ENCODE measurements at regions not wholly inside any gene's neighbourhood (a gene's known extent, or its start where the extent isn't known, plus 50 kb on each side); places are given as distances from the start of the nearest gene placed in this dataset.

GRCh38 chr5:164784230-164784629, 1278.8 kb downstream of the MAT2B start:
- intact Hi-C loops (cut with micrococcal nuclease) = no loop called here
- H3K4me1 ChIP-seq (ENCODE audit: control insufficient read depth in 2 of 2, insufficient read depth in 2 of 2, low read length in 2 of 2) = no peaks in the 10 kb centered on the region
- H3K27me3 Mint-ChIP-seq = no peaks in the 10 kb centered on the region
- POLR2A ChIA-PET = no interaction called here
- H3K9me3 ChIP-seq (ENCODE audit: control extremely low read depth in 1 of 3, control insufficient read depth in 2 of 3, insufficient read depth in 1 of 3, low read length in 2 of 3) = peaks cover 0 to 3% (median 0%) of the 10 kb centered on the region in 3 donors
- TF ChIP-seq EZH2 (IDR thresholded peaks at IDR 0.05; ENCODE audit: borderline replicate concordance, insufficient read depth, low read depth, low read length, poor library complexity, severe bottlenecking) = no peak
- TF ChIP-seq CTCF (IDR thresholded peaks at IDR 0.05) = no peak
- H3K4me3 Mint-ChIP-seq = no peak overlapping the region
- ATAC-seq (ENCODE audit: low read depth) (no peak), DNase-seq (peak; percentile 3)
- no peaks in the 10 kb centered on the region for H3K36me3 ChIP-seq (replicated peaks in 1 of 2; ENCODE audit: control extremely low read depth in 1 of 2, control insufficient read depth in 1 of 2, extremely low read depth in 1 of 2, insufficient read depth in 2 of 2, low read length in 1 of 2)
- no peaks in the 10 kb centered on the region for H3K79me2 ChIP-seq (ENCODE audit: control insufficient read depth, insufficient read depth, low read length)
- CTCF ChIA-PET = no interaction called here
- no peak overlapping the region for H3K27ac Mint-ChIP-seq
- H3K27me3 ChIP-seq (replicated peaks in 1 of 4; ENCODE audit: control extremely low read depth in 1 of 4, control insufficient read depth in 3 of 4, insufficient read depth in 4 of 4, low read length in 3 of 4) = no peaks in the 10 kb centered on the region
- H3K9me3 Mint-ChIP-seq (ENCODE audit: insufficient read depth) = no peaks in the 10 kb centered on the region
- no peak overlapping the region for H2AFZ ChIP-seq (ENCODE audit: insufficient read depth, low read depth, low read length, poor library complexity, severe bottlenecking)
- WGBS (ENCODE audit: insufficient coverage) = no CpG with 5 or more reads among the region's 3 CpGs
- no peak overlapping the region for H3K9ac ChIP-seq (ENCODE audit: low read length)
- H3K4me3 ChIP-seq (ENCODE audit: control extremely low read depth in 1 of 5, extremely low read depth in 1 of 5, insufficient read depth in 1 of 5, low read depth in 2 of 5, low read length in 4 of 5) = no peak overlapping the region
- no peaks in the 10 kb centered on the region for H3K4me1 Mint-ChIP-seq
- H3K27ac ChIP-seq (ENCODE audit: low read length in 2 of 2) = no peak overlapping the region
- no peak overlapping the region for H3K4me2 ChIP-seq (replicated peaks; ENCODE audit: low read depth, low read length, poor library complexity, severe bottlenecking)
- no peaks in the 10 kb centered on the region for H4K20me1 ChIP-seq (ENCODE audit: control insufficient read depth, insufficient read depth, low read length, poor library complexity, severe bottlenecking)

- ATAC-seq (ENCODE audit: low read depth) = no peak
- H3K27ac Mint-ChIP-seq = no peak overlapping the region
- no peaks in the 10 kb centered on the region for H3K4me1 ChIP-seq (ENCODE audit: control insufficient read depth in 2 of 2, insufficient read depth in 2 of 2, low read length in 2 of 2)
Observed at GRCh38 chr5:164798110-164798509, 1292.7 kb downstream of the MAT2B start.

More at GRCh38 chr5:164798110-164798509, 1292.7 kb downstream of the MAT2B start:
- Mint-ChIP-seq H3K4me1 (no peaks in the 10 kb centered on the region), H3K9me3 (ENCODE audit: insufficient read depth) (peaks cover 5% of the 10 kb centered on the region), H3K27me3 (no peaks in the 10 kb centered on the region), H3K4me3 (no peak overlapping the region)
- no peaks in the 10 kb centered on the region for H3K27me3 ChIP-seq (replicated peaks in 1 of 4; ENCODE audit: control extremely low read depth in 1 of 4, control insufficient read depth in 3 of 4, insufficient read depth in 4 of 4, low read length in 3 of 4)
- H3K9ac ChIP-seq (ENCODE audit: low read length) = no peak overlapping the region
- H2AFZ ChIP-seq (ENCODE audit: insufficient read depth, low read depth, low read length, poor library complexity, severe bottlenecking) = no peak overlapping the region
- no CpG with 5 or more reads among the region's 3 CpGs for WGBS (ENCODE audit: insufficient coverage)
- H3K4me2 ChIP-seq (replicated peaks; ENCODE audit: low read depth, low read length, poor library complexity, severe bottlenecking) = no peak overlapping the region
- H3K9me3 ChIP-seq (ENCODE audit: control extremely low read depth in 1 of 3, control insufficient read depth in 2 of 3, insufficient read depth in 1 of 3, low read length in 2 of 3) = peaks cover 0 to 14% (median 12%) of the 10 kb centered on the region in 3 donors
- no peak overlapping the region for H3K4me3 ChIP-seq (ENCODE audit: control extremely low read depth in 1 of 5, extremely low read depth in 1 of 5, insufficient read depth in 1 of 5, low read depth in 2 of 5, low read length in 4 of 5)
- POLR2A ChIA-PET = no interaction called here
- H3K36me3 ChIP-seq (replicated peaks in 1 of 2; ENCODE audit: control extremely low read depth in 1 of 2, control insufficient read depth in 1 of 2, extremely low read depth in 1 of 2, insufficient read depth in 2 of 2, low read length in 1 of 2) = no peaks in the 10 kb centered on the region
- H3K27ac ChIP-seq (ENCODE audit: low read length in 2 of 2) = no peak overlapping the region
- H4K20me1 ChIP-seq (ENCODE audit: control insufficient read depth, insufficient read depth, low read length, poor library complexity, severe bottlenecking) = no peaks in the 10 kb centered on the region
- no peak for DNase-seq
- no peak for TF ChIP-seq CTCF (IDR thresholded peaks at IDR 0.05)
- TF ChIP-seq EZH2 (IDR thresholded peaks at IDR 0.05; ENCODE audit: borderline replicate concordance, insufficient read depth, low read depth, low read length, poor library complexity, severe bottlenecking) = no peak
- intact Hi-C loops (cut with micrococcal nuclease) = no loop called here
- CTCF ChIA-PET = no interaction called here
- H3K79me2 ChIP-seq (ENCODE audit: control insufficient read depth, insufficient read depth, low read length) = no peaks in the 10 kb centered on the region
